ENCODE measurements at regions not wholly inside any gene's neighbourhood (a gene's known extent, or its start where the extent isn't known, plus 50 kb on each side); places are given as distances from the start of the nearest gene placed in this dataset.

DNA sequence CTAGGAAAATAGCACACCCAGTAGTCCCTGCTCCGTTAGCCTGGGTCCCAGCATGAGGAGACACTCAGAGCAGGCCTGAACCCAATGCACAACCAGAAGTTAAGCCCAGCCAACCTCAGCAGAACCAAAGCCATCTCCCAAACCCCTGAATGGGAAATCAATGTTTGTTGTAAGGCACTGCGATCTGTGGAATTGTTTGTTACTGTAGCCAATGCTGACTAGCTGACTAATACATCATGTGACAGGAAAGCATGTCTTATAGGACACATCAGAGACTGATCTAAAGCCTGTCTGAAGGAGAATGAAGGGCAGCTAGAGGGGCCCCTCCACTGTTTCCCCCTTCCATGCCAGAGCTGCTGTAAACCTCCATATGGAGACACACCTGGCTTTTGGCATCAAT is 96.4 kb downstream of the MARCHF4 start:
- Histone ChIP-seq H3K4me1 (ENCODE audit: control insufficient read depth in 1 of 2, insufficient read depth in 2 of 2, low read depth in 1 of 2, low read length in 1 of 2) (peaks cover 0 to 19% of the 10 kb centered on the region in 2 experiments; a peak in 2 of 4 replicates), H3K4me2 (no peak overlapping the region), H4K20me1 (ENCODE audit: insufficient read depth) (no peaks in the 10 kb centered on the region), H3K79me2 (ENCODE audit: insufficient read depth) (no peaks in the 10 kb centered on the region), H3K27me3 (ENCODE audit: insufficient read depth) (no peaks in the 10 kb centered on the region), H3F3A (replicated peaks; ENCODE audit: insufficient read depth) (no peaks in the 10 kb centered on the region), H3K9ac (no peak overlapping the region), H3K9me2 (no peaks in the 10 kb centered on the region), H3K36me3 (replicated peaks in 1 of 2; ENCODE audit: control insufficient read depth in 1 of 2, insufficient read depth in 2 of 2, low read length in 1 of 2) (peaks cover 18 to 21% of the 10 kb centered on the region in 2 experiments), H3K9me3 (no peaks in the 10 kb centered on the region), H2AFZ (ENCODE audit: low read depth) (no peak overlapping the region), H3K27ac (ENCODE audit: low read depth in 2 of 2, low read length in 1 of 2) (no peak overlapping the region), H3K4me3 (ENCODE audit: low read depth in 2 of 2, low read length in 1 of 2) (no peak overlapping the region)
- DNase-seq: no peak
- CTCF ChIA-PET: no interaction called here
- POLR2A ChIA-PET: no interaction called here
- no peak for TF ChIP-seq RFX5 (IDR thresholded peaks at IDR 0.05; ENCODE audit: low read length)
- WGBS (ENCODE audit: low lambda C conversion rate): 100% methylated on average over 1 of the region's 2 CpGs

DNA sequence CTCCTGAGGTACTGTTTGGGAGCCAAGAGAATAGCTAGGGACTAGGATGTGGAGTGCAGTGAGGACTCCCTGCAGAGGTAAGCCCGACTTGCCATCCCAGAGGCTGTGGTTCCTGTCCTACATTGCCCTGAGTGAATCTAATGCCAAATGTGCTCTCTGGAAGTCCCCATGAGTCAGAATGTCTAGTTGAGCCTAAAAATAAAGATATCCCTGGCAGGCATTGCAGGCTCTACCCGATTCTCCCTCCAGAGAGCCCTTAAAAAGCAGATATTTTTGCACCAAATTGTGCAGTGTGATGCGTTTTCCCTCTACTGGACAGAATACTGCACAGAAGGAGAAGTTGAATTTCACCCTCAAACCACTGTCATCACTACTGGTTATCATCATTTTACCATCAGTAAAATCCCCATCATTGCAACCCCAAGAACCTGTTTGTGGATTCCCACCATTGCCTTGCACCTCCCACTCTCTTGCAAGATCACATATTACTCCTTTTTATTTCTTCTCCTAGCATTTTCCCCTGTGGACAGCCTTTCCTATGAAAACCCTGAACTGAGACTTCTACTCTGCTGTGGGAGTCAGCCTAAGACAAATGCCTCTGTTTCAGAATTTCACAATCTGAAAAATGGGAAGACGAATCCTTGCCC is 98.0 kb downstream of the MARCHF4 start:
- Histone ChIP-seq H3K4me2 (no peak overlapping the region), H3K27ac (ENCODE audit: low read depth in 2 of 2, low read length in 1 of 2) (no peak overlapping the region), H2AFZ (ENCODE audit: low read depth) (no peak overlapping the region), H3K4me1 (ENCODE audit: control insufficient read depth in 1 of 2, insufficient read depth in 2 of 2, low read depth in 1 of 2, low read length in 1 of 2) (peaks cover 0 to 6% of the 10 kb centered on the region in 2 experiments; a peak in 2 of 4 replicates), H3K27me3 (ENCODE audit: insufficient read depth) (no peaks in the 10 kb centered on the region), H3K9me3 (no peaks in the 10 kb centered on the region), H3K9ac (no peak overlapping the region), H3K36me3 (replicated peaks in 1 of 2; ENCODE audit: control insufficient read depth in 1 of 2, insufficient read depth in 2 of 2, low read length in 1 of 2) (peaks cover 18 to 21% of the 10 kb centered on the region in 2 experiments), H4K20me1 (ENCODE audit: insufficient read depth) (no peaks in the 10 kb centered on the region), H3F3A (replicated peaks; ENCODE audit: insufficient read depth) (no peaks in the 10 kb centered on the region), H3K9me2 (no peaks in the 10 kb centered on the region), H3K79me2 (ENCODE audit: insufficient read depth) (no peaks in the 10 kb centered on the region), H3K4me3 (ENCODE audit: low read depth in 2 of 2, low read length in 1 of 2) (no peak overlapping the region)
- CTCF ChIA-PET: no interaction called here
- POLR2A ChIA-PET: no interaction called here
- WGBS (ENCODE audit: low lambda C conversion rate): 48% methylated on average over 4 of the region's 4 CpGs
- DNase-seq: no peak
- TF ChIP-seq SMC3 (IDR thresholded peaks at IDR 0.05; ENCODE audit: low read depth, low read length) (no peak), FOSL2 (IDR thresholded peaks at IDR 0.05; ENCODE audit: borderline replicate concordance, low read depth) (0 out of 2 replicates have a peak, but pooled peaks have one; percentile 11)

DNA sequence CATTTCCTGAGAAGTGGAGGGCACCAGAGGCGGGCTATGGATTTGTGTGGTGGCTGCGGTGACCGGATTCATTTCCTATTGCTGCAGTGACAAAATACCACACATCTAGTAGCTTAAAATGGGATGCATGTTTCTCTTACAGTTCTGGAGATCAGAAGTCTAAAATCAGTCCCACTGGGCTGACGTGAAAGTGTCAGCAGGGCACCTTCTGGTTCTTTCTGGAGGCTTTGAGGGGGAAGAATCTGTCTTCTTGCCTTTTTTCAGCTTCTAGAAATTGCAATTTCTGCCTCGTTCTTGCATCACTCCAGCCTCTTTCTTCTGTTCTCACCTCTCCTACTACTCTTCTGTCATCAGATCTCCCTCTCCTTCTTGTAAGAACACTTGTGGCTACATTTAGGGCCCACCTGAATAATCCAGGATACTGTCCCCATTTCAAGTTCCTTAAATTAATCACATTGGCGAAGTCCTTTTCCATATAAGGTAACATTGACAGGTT is 111.2 kb downstream of the MARCHF4 start:
- H3K4me3 ChIP-seq (ENCODE audit: low read depth in 2 of 2, low read length in 1 of 2): no peak overlapping the region
- WGBS (ENCODE audit: low lambda C conversion rate): 94% methylated on average over 6 of the region's 6 CpGs
- no peaks in the 10 kb centered on the region for H3K79me2 ChIP-seq (ENCODE audit: insufficient read depth)
- no peaks in the 10 kb centered on the region for H3K9me2 ChIP-seq
- H3K36me3 ChIP-seq (replicated peaks in 1 of 2; ENCODE audit: control insufficient read depth in 1 of 2, insufficient read depth in 2 of 2, low read length in 1 of 2): peaks cover 0 to 10% of the 10 kb centered on the region in 2 experiments
- H3F3A ChIP-seq (replicated peaks; ENCODE audit: insufficient read depth): no peaks in the 10 kb centered on the region
- no peaks in the 10 kb centered on the region for H3K9me3 ChIP-seq
- no peak overlapping the region for H3K27ac ChIP-seq (ENCODE audit: low read depth in 2 of 2, low read length in 1 of 2)
- H3K27me3 ChIP-seq (ENCODE audit: insufficient read depth): no peaks in the 10 kb centered on the region
- no peak for DNase-seq
- CTCF ChIA-PET: interaction anchor here (1.2 kb wide), 1 partner anchor 18 kb away, joined by 4 read pairs; no protein-coding TSS in a partner anchor
- no peaks in the 10 kb centered on the region for H4K20me1 ChIP-seq (ENCODE audit: insufficient read depth)
- no peak overlapping the region for H3K4me2 ChIP-seq
- H2AFZ ChIP-seq (ENCODE audit: low read depth): no peak overlapping the region
- no peak overlapping the region for H3K9ac ChIP-seq
- H3K4me1 ChIP-seq (ENCODE audit: control insufficient read depth in 1 of 2, insufficient read depth in 2 of 2, low read depth in 1 of 2, low read length in 1 of 2): peaks cover 0 to 12% of the 10 kb centered on the region in 2 experiments; a peak in 1 of 4 replicates
- POLR2A ChIA-PET: no interaction called here
- TF ChIP-seq FOXJ3 (CRISPR knock-in tag; IDR thresholded peaks at IDR 0.05): no peak
- TF ChIP-seq CHD2 (IDR thresholded peaks at IDR 0.05; ENCODE audit: low read length, partially characterized antibody): no peak
- TF ChIP-seq SIN3A (IDR thresholded peaks at IDR 0.05; ENCODE audit: borderline replicate concordance, low read depth, low read length): no peak
- no peak for TF ChIP-seq FOSL2 (IDR thresholded peaks at IDR 0.05; ENCODE audit: borderline replicate concordance, low read depth)
- no peak for TF ChIP-seq TEAD4 (IDR thresholded peaks at IDR 0.05; ENCODE audit: borderline replicate concordance, insufficient read depth)
- TF ChIP-seq, protein P1, sequence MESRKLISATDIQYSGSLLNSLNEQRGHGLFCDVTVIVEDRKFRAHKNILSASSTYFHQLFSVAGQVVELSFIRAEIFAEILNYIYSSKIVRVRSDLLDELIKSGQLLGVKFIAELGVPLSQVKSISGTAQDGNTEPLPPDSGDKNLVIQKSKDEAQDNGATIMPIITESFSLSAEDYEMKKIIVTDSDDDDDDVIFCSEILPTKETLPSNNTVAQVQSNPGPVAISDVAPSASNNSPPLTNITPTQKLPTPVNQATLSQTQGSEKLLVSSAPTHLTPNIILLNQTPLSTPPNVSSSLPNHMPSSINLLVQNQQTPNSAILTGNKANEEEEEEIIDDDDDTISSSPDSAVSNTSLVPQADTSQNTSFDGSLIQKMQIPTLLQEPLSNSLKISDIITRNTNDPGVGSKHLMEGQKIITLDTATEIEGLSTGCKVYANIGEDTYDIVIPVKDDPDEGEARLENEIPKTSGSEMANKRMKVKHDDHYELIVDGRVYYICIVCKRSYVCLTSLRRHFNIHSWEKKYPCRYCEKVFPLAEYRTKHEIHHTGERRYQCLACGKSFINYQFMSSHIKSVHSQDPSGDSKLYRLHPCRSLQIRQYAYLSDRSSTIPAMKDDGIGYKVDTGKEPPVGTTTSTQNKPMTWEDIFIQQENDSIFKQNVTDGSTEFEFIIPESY (IDR thresholded peaks at IDR 0.05; ENCODE audit: borderline replicate concordance, low read depth): no peak
- TF ChIP-seq, protein P2, sequence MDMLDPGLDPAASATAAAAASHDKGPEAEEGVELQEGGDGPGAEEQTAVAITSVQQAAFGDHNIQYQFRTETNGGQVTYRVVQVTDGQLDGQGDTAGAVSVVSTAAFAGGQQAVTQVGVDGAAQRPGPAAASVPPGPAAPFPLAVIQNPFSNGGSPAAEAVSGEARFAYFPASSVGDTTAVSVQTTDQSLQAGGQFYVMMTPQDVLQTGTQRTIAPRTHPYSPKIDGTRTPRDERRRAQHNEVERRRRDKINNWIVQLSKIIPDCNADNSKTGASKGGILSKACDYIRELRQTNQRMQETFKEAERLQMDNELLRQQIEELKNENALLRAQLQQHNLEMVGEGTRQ (IDR thresholded peaks at IDR 0.05; ENCODE audit: borderline replicate concordance, low read depth, low read length): no peak
- TF ChIP-seq, protein P3, sequence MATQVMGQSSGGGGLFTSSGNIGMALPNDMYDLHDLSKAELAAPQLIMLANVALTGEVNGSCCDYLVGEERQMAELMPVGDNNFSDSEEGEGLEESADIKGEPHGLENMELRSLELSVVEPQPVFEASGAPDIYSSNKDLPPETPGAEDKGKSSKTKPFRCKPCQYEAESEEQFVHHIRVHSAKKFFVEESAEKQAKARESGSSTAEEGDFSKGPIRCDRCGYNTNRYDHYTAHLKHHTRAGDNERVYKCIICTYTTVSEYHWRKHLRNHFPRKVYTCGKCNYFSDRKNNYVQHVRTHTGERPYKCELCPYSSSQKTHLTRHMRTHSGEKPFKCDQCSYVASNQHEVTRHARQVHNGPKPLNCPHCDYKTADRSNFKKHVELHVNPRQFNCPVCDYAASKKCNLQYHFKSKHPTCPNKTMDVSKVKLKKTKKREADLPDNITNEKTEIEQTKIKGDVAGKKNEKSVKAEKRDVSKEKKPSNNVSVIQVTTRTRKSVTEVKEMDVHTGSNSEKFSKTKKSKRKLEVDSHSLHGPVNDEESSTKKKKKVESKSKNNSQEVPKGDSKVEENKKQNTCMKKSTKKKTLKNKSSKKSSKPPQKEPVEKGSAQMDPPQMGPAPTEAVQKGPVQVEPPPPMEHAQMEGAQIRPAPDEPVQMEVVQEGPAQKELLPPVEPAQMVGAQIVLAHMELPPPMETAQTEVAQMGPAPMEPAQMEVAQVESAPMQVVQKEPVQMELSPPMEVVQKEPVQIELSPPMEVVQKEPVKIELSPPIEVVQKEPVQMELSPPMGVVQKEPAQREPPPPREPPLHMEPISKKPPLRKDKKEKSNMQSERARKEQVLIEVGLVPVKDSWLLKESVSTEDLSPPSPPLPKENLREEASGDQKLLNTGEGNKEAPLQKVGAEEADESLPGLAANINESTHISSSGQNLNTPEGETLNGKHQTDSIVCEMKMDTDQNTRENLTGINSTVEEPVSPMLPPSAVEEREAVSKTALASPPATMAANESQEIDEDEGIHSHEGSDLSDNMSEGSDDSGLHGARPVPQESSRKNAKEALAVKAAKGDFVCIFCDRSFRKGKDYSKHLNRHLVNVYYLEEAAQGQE (IDR thresholded peaks at IDR 0.05; ENCODE audit: low read depth, low read length): no peak
- TF ChIP-seq POLR2AphosphoS5 (IDR thresholded peaks at IDR 0.05; ENCODE audit: low read depth, low read length): no peak
- no peak for TF ChIP-seq EP300 (IDR thresholded peaks at IDR 0.05; ENCODE audit: borderline replicate concordance in 1 of 2, low read depth in 1 of 2, low read length in 1 of 2)
- no peak for TF ChIP-seq GABPA (IDR thresholded peaks at IDR 0.05; ENCODE audit: low read depth)
- no peak for TF ChIP-seq TCF12 (IDR thresholded peaks at IDR 0.05)

Data from SK-N-SH (cell line).